H1 (cell line): ENCODE measurements at regions not wholly inside any gene's neighbourhood (a gene's known extent, or its start where the extent isn't known, plus 50 kb on each side); places are given as distances from the start of the nearest gene placed in this dataset.

Experiments used
- POLR2AphosphoS5 ChIP-seq: IDR thresholded peaks from 2 replicates; pipeline ENCODE4 v1.6.1; 2011; ENCODE audit warnings: low read depth, low read length
- RNF2 ChIP-seq: fragments of 200-900, 300-1000 bp; sonication (generic); IDR thresholded peaks from 2 replicates; pipeline ENCODE4 v1.7.1; 2016; ENCODE audit warnings: borderline replicate concordance, low read depth, mild to moderate bottlenecking, antibody characterized with exemption, low read length; ENCODE audit not compliant: poor library complexity, severe bottlenecking; ENCODE audit errors: missing control alignments
- TCF12 ChIP-seq: IDR thresholded peaks from 2 replicates; pipeline ENCODE4 v1.6.1; 2011; ENCODE audit warnings: low read depth, mild to moderate bottlenecking, low read length

- TF ChIP-seq RNF2 (no peak), POLR2AphosphoS5 (no peak), TCF12 (no peak)
These were observed 84.1 kb upstream of the PAPOLG start (continued) for GRCh38 chr2:60671966-60672365.
